Neural cell (in vitro differentiated cells): ENCODE measurements at regions not wholly inside any gene's neighbourhood (a gene's known extent, or its start where the extent isn't known, plus 50 kb on each side); places are given as distances from the start of the nearest gene placed in this dataset.

ENCODE experiments used
- CTCF ChIP-seq: fragments of 450-650 bp; IDR thresholded peaks from 2 replicates; pipeline ENCODE4 v1.5.1; 2014; ENCODE audit warnings: antibody characterized with exemption, mild to moderate bottlenecking, moderate library complexity; ENCODE audit not compliant: poor library complexity, severe bottlenecking
- SMC3 ChIP-seq: fragments of 450-650 bp; conservative IDR thresholded peaks from 2 replicates; pipeline ENCODE4 v1.6.1; 2014; ENCODE audit warnings: antibody characterized with exemption, mild to moderate bottlenecking, moderate library complexity; ENCODE audit not compliant: poor library complexity

- TF ChIP-seq SMC3 (no peak), CTCF (no peak)
Measured at GRCh38 chr16:50998411-50998810, 152.7 kb downstream of the SALL1 start.
